H7 (cell line): ENCODE measurements at regions not wholly inside any gene's neighbourhood (a gene's known extent, or its start where the extent isn't known, plus 50 kb on each side); places are given as distances from the start of the nearest gene placed in this dataset.
A peak's percentile ranks its signal among the peaks of the same experiment; 100 is the strongest.

Source experiments
- DNase-seq: peaks from one replicate; pipeline ENCODE4 v3.0.0; 2012
- H3K27me3 ChIP-seq: 2 replicates; pipeline ENCODE4 v1.6.0; 2011; ENCODE audit warnings: mild to moderate bottlenecking, low read length; ENCODE audit not compliant: control insufficient read depth, insufficient read depth
- H3K36me3 ChIP-seq: replicated peaks from 2 replicates; pipeline ENCODE4 v1.5.1; 2011; ENCODE audit warnings: low read length; ENCODE audit not compliant: control insufficient read depth, insufficient read depth
- H3K4me3 ChIP-seq: 2 replicates; pipeline ENCODE4 v1.5.1; 2011; ENCODE audit warnings: low read depth, mild to moderate bottlenecking, control low read depth, low read length, moderate library complexity; ENCODE audit not compliant: insufficient read depth

DNA sequence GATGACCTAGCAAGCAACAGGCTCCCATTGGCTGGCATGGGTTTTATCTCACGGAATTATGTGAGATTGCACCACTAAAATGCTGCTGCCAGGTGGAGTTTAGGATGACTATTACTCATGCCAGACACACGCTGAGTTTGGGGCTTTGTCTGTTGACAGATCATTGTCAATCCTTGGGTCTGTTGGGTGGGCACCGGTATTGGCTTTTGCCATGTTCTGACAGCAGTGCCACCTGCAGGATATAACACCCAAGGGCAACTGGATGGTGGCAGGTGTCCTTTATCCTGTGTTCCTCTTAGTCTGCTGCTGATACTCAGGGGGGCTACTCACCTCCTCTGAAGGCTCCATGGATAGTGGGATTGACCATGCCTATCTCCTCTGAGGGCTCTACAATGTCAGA, 221.6 kb upstream of the DYNLRB2 start:
- Histone ChIP-seq H3K4me3 (no peak overlapping the region), H3K36me3 (no peaks in the 10 kb centered on the region), H3K27me3 (no peaks in the 10 kb centered on the region)
- DNase-seq: peak; percentile 53

DNA sequence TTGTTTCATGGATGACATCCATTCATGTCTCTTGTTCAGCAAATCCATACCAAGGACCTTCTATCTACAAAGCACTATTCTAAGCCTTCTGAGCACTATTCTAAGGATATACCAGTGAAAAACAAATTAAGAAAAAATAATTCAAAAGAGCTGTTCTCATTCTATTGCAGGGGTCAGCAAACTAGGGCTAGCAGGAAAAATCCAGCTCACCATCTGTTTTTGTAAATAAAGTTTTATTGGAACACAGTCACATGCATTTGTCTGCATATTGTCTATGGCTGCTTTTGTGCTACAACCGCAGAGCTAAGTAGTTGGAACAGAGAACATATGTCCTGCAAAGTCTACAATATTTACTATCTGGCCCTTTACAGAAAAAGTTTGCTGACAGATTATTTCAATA, 222.7 kb upstream of the DYNLRB2 start:
- DNase-seq: no peak
- Histone ChIP-seq H3K36me3 (no peaks in the 10 kb centered on the region), H3K27me3 (no peaks in the 10 kb centered on the region), H3K4me3 (no peak overlapping the region)

GRCh38 chr16:80317599-80318037, 223.2 kb upstream of the DYNLRB2 start:
- no peaks in the 10 kb centered on the region for H3K27me3 ChIP-seq
- no peaks in the 10 kb centered on the region for H3K36me3 ChIP-seq
- peak; percentile 68 for DNase-seq
- no peak overlapping the region for H3K4me3 ChIP-seq

DNA sequence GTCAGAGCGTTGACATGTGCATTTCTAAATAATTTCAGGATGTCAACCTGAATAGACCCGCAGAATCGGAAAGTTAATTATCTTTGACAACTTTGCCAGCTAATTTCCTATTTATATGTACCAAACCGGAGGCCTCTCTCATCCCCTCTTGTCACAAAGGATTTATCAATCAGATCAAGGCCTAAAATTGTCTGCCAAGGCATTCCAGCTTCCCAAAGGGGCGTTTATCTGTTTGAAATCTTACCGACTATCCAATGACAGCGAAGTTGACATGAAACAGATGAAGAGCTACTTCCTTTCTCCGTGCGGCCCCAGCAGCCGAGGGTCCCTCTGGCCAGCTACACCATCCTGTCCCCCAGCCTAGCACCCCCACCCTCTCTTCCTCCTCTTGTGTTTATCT, 223.7 kb upstream of the DYNLRB2 start:
- H3K36me3 ChIP-seq: no peaks in the 10 kb centered on the region
- no peak for DNase-seq
- H3K4me3 ChIP-seq: no peak overlapping the region
- H3K27me3 ChIP-seq: no peaks in the 10 kb centered on the region

GRCh38 chr16:80314042-80314441, 226.8 kb upstream of the DYNLRB2 start:
- DNase-seq: no peak
- Histone ChIP-seq H3K27me3 (no peaks in the 10 kb centered on the region), H3K36me3 (no peaks in the 10 kb centered on the region), H3K4me3 (no peak overlapping the region)

GRCh38 chr16:80309178-80309577, 231.6 kb upstream of the DYNLRB2 start:
- no peaks in the 10 kb centered on the region for H3K27me3 ChIP-seq
- no peaks in the 10 kb centered on the region for H3K36me3 ChIP-seq
- DNase-seq: no peak
- H3K4me3 ChIP-seq: no peak overlapping the region

GRCh38 chr16:80305410-80305809, 235.4 kb upstream of the DYNLRB2 start:
- Histone ChIP-seq H3K4me3 (no peak overlapping the region), H3K36me3 (no peaks in the 10 kb centered on the region), H3K27me3 (no peaks in the 10 kb centered on the region)
- no peak for DNase-seq

- DNase-seq: no peak
- Histone ChIP-seq H3K4me3 (no peak overlapping the region), H3K36me3 (no peaks in the 10 kb centered on the region), H3K27me3 (no peaks in the 10 kb centered on the region)
These were observed 237.1 kb upstream of the DYNLRB2 start for GRCh38 chr16:80303691-80304090.

GRCh38 chr16:80300876-80301275, 239.9 kb upstream of the DYNLRB2 start:
- Histone ChIP-seq H3K4me3 (no peak overlapping the region), H3K36me3 (no peaks in the 10 kb centered on the region), H3K27me3 (no peaks in the 10 kb centered on the region)
- no peak for DNase-seq

- Histone ChIP-seq H3K36me3 (no peaks in the 10 kb centered on the region), H3K4me3 (no peak overlapping the region), H3K27me3 (no peaks in the 10 kb centered on the region)
- DNase-seq: no peak
These were observed 240.3 kb upstream of the DYNLRB2 start for GRCh38 chr16:80300456-80300855.

DNA sequence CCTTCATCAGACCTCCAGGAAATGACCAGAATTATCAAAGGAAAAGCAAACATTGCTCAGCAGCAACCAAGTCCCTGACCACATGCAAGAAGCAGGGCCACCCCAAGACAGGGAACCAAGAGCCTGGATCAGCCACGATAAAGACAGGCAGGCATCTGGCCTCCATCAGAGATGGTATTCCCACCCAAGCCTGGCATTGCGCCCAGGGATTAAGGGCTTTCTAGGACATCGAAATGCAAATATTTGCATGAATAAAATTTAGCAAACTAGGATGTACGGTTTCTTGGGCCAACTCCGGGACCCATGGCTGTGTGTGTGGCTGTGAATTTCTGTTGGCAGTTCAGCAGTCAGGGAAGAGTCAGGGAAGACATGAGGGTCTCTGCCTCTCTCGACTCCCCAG, 241.4 kb upstream of the DYNLRB2 start:
- DNase-seq: no peak
- H3K36me3 ChIP-seq: no peaks in the 10 kb centered on the region
- no peaks in the 10 kb centered on the region for H3K27me3 ChIP-seq
- no peak overlapping the region for H3K4me3 ChIP-seq

DNA sequence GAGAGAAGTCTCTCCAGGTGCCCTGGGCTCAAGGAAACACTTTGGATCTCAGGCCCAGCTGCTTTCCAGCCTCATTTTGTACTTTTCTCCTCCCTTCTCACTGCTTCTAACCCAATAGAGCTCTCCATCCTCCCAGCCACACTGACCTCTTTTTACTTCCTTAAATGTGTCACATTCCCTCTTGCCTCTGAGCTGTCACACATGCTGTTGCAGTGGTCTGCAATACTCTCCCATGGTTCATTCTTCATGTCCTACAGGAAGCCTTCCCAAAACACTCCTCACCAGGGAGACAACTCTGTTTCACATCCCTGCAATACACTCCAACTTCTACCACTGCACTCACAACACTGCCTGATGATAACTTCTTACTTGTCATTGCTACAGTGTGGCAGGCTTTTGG, 242.1 kb upstream of the DYNLRB2 start:
- Histone ChIP-seq H3K36me3 (no peaks in the 10 kb centered on the region), H3K27me3 (no peaks in the 10 kb centered on the region), H3K4me3 (no peak overlapping the region)
- no peak for DNase-seq

GRCh38 chr16:80296034-80296433, 244.8 kb upstream of the DYNLRB2 start:
- Histone ChIP-seq H3K4me3 (no peak overlapping the region), H3K36me3 (no peaks in the 10 kb centered on the region), H3K27me3 (no peaks in the 10 kb centered on the region)
- no peak for DNase-seq

GRCh38 chr16:80294172-80294571, 246.6 kb upstream of the DYNLRB2 start:
- no peak for DNase-seq

DNA sequence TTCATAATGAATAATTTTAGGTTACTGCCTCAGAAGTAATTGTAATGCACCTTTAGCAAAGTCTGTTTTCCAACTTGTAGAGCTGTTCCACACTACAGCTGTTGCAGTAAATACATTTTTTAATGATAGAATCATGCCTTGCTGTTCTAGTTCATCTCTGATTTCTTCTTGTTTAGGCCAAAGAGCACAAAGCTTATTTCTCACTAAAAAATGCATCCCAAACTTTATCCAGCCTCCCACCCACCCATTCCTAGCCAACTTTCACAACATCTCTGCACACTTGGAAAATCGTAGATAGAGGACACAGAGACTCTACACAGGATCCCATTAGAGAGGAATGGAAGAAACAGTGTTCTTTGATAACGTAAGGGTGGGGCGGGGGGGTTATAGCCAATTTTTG, 252.2 kb upstream of the DYNLRB2 start:
- Histone ChIP-seq H3K27me3 (no peaks in the 10 kb centered on the region), H3K4me3 (no peak overlapping the region), H3K36me3 (no peaks in the 10 kb centered on the region)
- DNase-seq: no peak

More at GRCh38 chr16:80294172-80294571, 246.6 kb upstream of the DYNLRB2 start:
- H3K4me3 ChIP-seq: no peak overlapping the region
- H3K36me3 ChIP-seq: no peaks in the 10 kb centered on the region
- H3K27me3 ChIP-seq: no peaks in the 10 kb centered on the region

DNA sequence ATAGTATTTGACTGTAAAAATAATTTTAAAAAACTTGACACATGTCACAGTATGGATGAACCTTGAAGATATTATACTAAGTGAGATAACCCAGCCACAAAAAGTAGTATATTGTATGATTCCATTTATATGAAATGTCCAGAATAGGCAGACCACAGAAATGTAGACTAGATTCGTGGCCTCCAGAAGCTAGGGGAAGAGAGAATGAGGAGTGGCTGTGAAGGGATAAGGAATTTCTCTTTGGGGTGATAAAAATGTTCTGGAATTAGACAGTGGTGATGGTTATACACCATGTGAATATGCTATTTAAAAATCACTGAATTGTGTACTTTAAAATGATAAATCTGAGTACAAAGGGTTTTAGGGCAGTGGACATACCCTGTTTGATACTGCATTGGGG, 253.1 kb upstream of the DYNLRB2 start:
- no peak for DNase-seq
- Histone ChIP-seq H3K36me3 (no peaks in the 10 kb centered on the region), H3K4me3 (no peak overlapping the region), H3K27me3 (no peaks in the 10 kb centered on the region)
